HEK293T (cell line): ENCODE measurements at regions not wholly inside any gene's neighbourhood (a gene's known extent, or its start where the extent isn't known, plus 50 kb on each side); places are given as distances from the start of the nearest gene placed in this dataset.

Experiments
- CTCF ChIA-PET: fragments of 350-600 bp; formaldehyde crosslinking; extraction: SDS; loops from one replicate; lab custom pipeline; 2021; ENCODE audit warnings: antibody characterized with exemption, inconsistent platforms; lab: Yijun Ruan, JAX
- POLR2A ChIA-PET: fragments of 350-600 bp; formaldehyde crosslinking; extraction: SDS; loops from one replicate; lab custom pipeline; 2020; ENCODE audit warnings: antibody characterized with exemption, inconsistent platforms; lab: Yijun Ruan, JAX
- DNase-seq: peaks from one replicate; pipeline ENCODE4 v3.0.0; 2012; ENCODE audit warnings: mixed read lengths; ENCODE audit errors: extremely low spot score
- ARNT ChIP-seq: fragments of 450-650 bp; IDR thresholded peaks from 2 replicates; pipeline ENCODE4 v1.6.1; 2017; ENCODE audit warnings: mild to moderate bottlenecking
- BHLHE40 ChIP-seq: fragments of 450-650 bp; IDR thresholded peaks from 2 replicates; pipeline ENCODE4 v1.6.1; 2016; ENCODE audit warnings: mild to moderate bottlenecking, moderate library complexity, borderline replicate concordance
- CTBP1 ChIP-seq: fragments of 450-650 bp; IDR thresholded peaks from 2 replicates; pipeline ENCODE4 v1.6.1; 2016; ENCODE audit warnings: borderline replicate concordance
- ELF4 ChIP-seq: fragments of 450-650 bp; IDR thresholded peaks from 2 replicates; pipeline ENCODE4 v1.6.1; 2017; ENCODE audit warnings: antibody characterized with exemption
- FOXA1 ChIP-seq: fragments of 450-650 bp; IDR thresholded peaks from 2 replicates; pipeline ENCODE4 v1.6.1; 2016; ENCODE audit warnings: mild to moderate bottlenecking
- FOXK2 ChIP-seq: fragments of 450-650 bp; IDR thresholded peaks from 2 replicates; pipeline ENCODE4 v1.6.1; 2016; ENCODE audit warnings: mild to moderate bottlenecking
- FOXM1 ChIP-seq: fragments of 450-650 bp; IDR thresholded peaks from 2 replicates; pipeline ENCODE4 v1.6.1; 2017; ENCODE audit warnings: mild to moderate bottlenecking, borderline replicate concordance
- HDGF ChIP-seq: fragments of 450-650 bp; IDR thresholded peaks from 2 replicates; pipeline ENCODE4 v1.6.1; 2017; ENCODE audit warnings: antibody characterized with exemption, borderline replicate concordance
- L3MBTL2 ChIP-seq: fragments of 450-650 bp; conservative IDR thresholded peaks from 2 replicates; pipeline ENCODE4 v1.6.1; 2016; ENCODE audit warnings: mild to moderate bottlenecking
- LEF1 ChIP-seq: fragments of 450-650 bp; IDR thresholded peaks from 2 replicates; pipeline ENCODE4 v1.6.1; 2017; ENCODE audit warnings: mild to moderate bottlenecking, borderline replicate concordance
- NFRKB ChIP-seq: fragments of 450-650 bp; IDR thresholded peaks from 2 replicates; pipeline ENCODE4 v1.6.1; 2016; ENCODE audit warnings: mild to moderate bottlenecking, moderate library complexity
- PKNOX1 ChIP-seq: fragments of 450-650 bp; IDR thresholded peaks from 2 replicates; pipeline ENCODE4 v1.6.1; 2016
- SP1 ChIP-seq: fragments of 450-650 bp; IDR thresholded peaks from 2 replicates; pipeline ENCODE4 v1.6.1; 2017
- SUZ12 ChIP-seq: fragments of 450-650 bp; IDR thresholded peaks from 2 replicates; pipeline ENCODE4 v1.6.1; 2016; ENCODE audit warnings: mild to moderate bottlenecking
- TARDBP ChIP-seq: fragments of 450-650 bp; IDR thresholded peaks from 2 replicates; pipeline ENCODE4 v1.6.1; 2016
- ZNF384 ChIP-seq: fragments of 450-650 bp; IDR thresholded peaks from 2 replicates; pipeline ENCODE4 v1.6.1; 2016

DNA sequence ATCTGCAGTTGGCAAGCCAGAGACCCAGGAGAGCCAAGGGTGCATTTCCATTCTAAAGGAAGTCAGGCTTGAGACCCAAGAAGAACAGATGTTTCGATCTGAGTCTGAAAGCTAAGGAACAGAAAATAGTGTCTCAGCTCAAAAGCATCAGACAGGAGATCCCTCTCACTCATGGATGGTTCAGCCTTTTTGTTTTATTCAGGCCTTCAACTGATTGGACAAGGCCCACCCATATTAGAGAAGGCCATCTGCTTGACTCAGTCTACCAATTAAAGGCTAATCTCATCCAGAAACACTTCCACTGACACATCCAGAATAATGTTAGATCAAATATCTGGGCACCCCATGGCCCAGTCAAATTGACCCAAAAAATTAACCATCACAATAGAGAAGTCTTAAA lies 255.0 kb downstream of the TXNL1 start:
- POLR2A ChIA-PET = no interaction called here
- DNase-seq = no peak
- TF ChIP-seq PKNOX1 = no peak
- no peak for TF ChIP-seq HDGF
- no peak for TF ChIP-seq L3MBTL2
- no peak for TF ChIP-seq ZNF384
- no peak for TF ChIP-seq FOXA1
- no peak for TF ChIP-seq FOXK2
- TF ChIP-seq SP1 = no peak
- TF ChIP-seq ELF4 = no peak
- TF ChIP-seq ARNT = no peak
- no peak for TF ChIP-seq BHLHE40
- no peak for TF ChIP-seq NFRKB
- TF ChIP-seq CTBP1 = no peak
- TF ChIP-seq LEF1 = no peak
- TF ChIP-seq TARDBP = no peak
- no peak for TF ChIP-seq FOXM1
- no peak for TF ChIP-seq SUZ12
- CTCF ChIA-PET = no interaction called here

DNA sequence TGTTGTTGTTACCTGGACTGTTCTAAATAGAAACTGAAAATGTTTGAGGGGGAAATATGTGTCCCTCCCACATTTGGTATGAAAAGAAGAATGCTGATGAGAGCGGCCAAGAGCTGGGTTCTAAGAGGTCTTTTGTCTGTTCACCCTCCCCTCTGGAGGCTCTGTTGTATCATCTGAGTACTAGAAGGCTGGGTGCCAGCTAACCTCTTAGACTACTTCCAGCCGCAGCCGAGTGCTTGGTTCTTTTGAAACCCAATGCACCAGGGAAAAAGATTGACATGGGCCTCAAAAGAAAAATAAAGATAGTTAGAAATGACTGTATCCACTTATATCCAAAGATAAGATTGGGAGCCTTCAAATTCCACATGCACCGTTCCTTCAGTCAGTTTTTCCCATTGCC lies 255.9 kb downstream of the TXNL1 start:
- no peak for DNase-seq
- POLR2A ChIA-PET = no interaction called here
- TF ChIP-seq LEF1 (no peak), TARDBP (no peak), L3MBTL2 (no peak), FOXM1 (no peak), HDGF (no peak), SP1 (no peak), SUZ12 (no peak), FOXK2 (no peak)
- CTCF ChIA-PET = no interaction called here

- ChIA-PET CTCF (no interaction called here), POLR2A (no interaction called here)
- DNase-seq = no peak
- no peak for TF ChIP-seq HDGF
- no peak for TF ChIP-seq FOXK2
- TF ChIP-seq FOXM1 = no peak
- no peak for TF ChIP-seq PKNOX1
- no peak for TF ChIP-seq ELF4
- TF ChIP-seq FOXA1 = no peak
- no peak for TF ChIP-seq SP1
- TF ChIP-seq L3MBTL2 = no peak
- no peak for TF ChIP-seq TARDBP
- no peak for TF ChIP-seq SUZ12
- no peak for TF ChIP-seq LEF1
- no peak for TF ChIP-seq CTBP1
- no peak for TF ChIP-seq ZNF384
- no peak for TF ChIP-seq ARNT
- TF ChIP-seq NFRKB = no peak
- TF ChIP-seq BHLHE40 = no peak
Observed at GRCh38 chr18:56381196-56381595, 257.2 kb downstream of the TXNL1 start.

GRCh38 chr18:56380685-56381084 lies 257.7 kb downstream of the TXNL1 start:
- DNase-seq = no peak
- CTCF ChIA-PET = no interaction called here
- TF ChIP-seq ZNF384 = no peak
- TF ChIP-seq SP1 = no peak
- TF ChIP-seq SUZ12 = no peak
- TF ChIP-seq ARNT = no peak
- no peak for TF ChIP-seq TARDBP
- POLR2A ChIA-PET = no interaction called here

- no peak for TF ChIP-seq HDGF
- ChIA-PET CTCF (no interaction called here), POLR2A (no interaction called here)
- DNase-seq = no peak
Observed at GRCh38 chr18:56379256-56379655, 259.1 kb downstream of the TXNL1 start.

DNA sequence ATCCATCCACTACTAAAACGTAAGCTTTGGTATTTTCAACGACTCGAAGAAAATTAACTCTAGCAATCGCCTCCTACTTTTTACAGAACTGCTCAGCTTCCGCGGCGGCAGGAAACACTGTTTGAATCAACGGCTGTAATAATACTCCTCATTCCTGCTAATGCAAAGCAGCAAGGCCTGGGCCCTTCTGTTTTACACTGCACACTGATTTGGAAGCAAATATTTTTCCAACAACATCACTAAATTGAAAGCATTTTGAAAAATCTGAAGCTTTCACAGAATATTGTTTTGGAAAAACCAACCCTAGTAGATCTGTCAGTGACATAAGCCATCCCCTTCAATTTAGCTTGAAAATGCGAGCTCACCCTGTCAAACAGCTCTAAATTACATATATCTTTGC lies 261.2 kb downstream of the TXNL1 start:
- ChIA-PET POLR2A (no interaction called here), CTCF (interaction anchor here (0.5 kb wide), 1 partner anchor 1394 kb away, joined by 4 read pairs; no protein-coding TSS in a partner anchor)
- TF ChIP-seq NFRKB (no peak), BHLHE40 (no peak), FOXM1 (no peak), FOXK2 (no peak), ARNT (no peak), CTBP1 (no peak), SP1 (no peak), HDGF (no peak), ZNF384 (no peak), LEF1 (no peak), ELF4 (no peak), TARDBP (no peak), PKNOX1 (no peak)
- no peak for DNase-seq

GRCh38 chr18:56374007-56374655 lies 264.3 kb downstream of the TXNL1 start:
- DNase-seq = no peak
- ChIA-PET CTCF (no interaction called here), POLR2A (no interaction called here)
- TF ChIP-seq HDGF (no peak), CTBP1 (no peak), SP1 (no peak), FOXM1 (no peak), ARNT (no peak), FOXA1 (no peak), FOXK2 (no peak), BHLHE40 (no peak), PKNOX1 (no peak), LEF1 (no peak), SUZ12 (no peak), ELF4 (no peak), TARDBP (no peak), ZNF384 (no peak), L3MBTL2 (no peak), NFRKB (no peak)
